Heart left ventricle (tissue), 13 donors: ENCODE measurements at regions not wholly inside any gene's neighbourhood (a gene's known extent, or its start where the extent isn't known, plus 50 kb on each side); places are given as distances from the start of the nearest gene placed in this dataset.

Experiments
- POLR2A ChIP-seq, 2 donors: fragments of 450-650 bp; IDR thresholded peaks; one replicate each; pipeline ENCODE4 v1.6.1; 2017; ENCODE audit warnings: antibody characterized with exemption in 2 of 2, mild to moderate bottlenecking in 2 of 2, moderate library complexity in 2 of 2
- TF ChIP-seq, protein P1 (sequence below), 12 donors: fragments of 200-600 bp; sonication (generic) in 4 of 12; IDR thresholded peaks; one replicate each; pipeline versions ENCODE4 v1.5.0 to v1.8.0; 2018 to 2022; ENCODE audit warnings: antibody characterized with exemption in 12 of 12, mild to moderate bottlenecking in 5 of 12
- donor health status: ischemic (EF 13 %, LVEDD 7.1; RV severe dilation, severe dysfunction).
- donor health status: DM: no; HTN: yes; CAD: no.
- donor health status: DM: no; HTN: no; CAD: no.
- donor health status: ischemic (EF 25% LVEDD 6.9; RV normal size, moderate dysfunction).
- donor health status: ischemic (EF 25% LVEDD 5.7; RV mildly dilated, moderate dysfunction).
- donor health status: ischemic (EF 35%, LVEDD 5.7; RV mildly dilated, moderate dysfunction).
- donor health status: nonischemic (EF 11% LVEDD 7.7; RV severe dilation, severe dysfunction).
- donor health status: DM: yes; HTN: yes; CAD: no.
- donor health status: PGD.
- donor health status: ischemic (EF 29% LVEDD 5.4; RV normal size, mild dysfunction).
- donor health status: nonischemic (EF 23%, LVEDD 6.1; RV moderate dilation, normal function).

DNA sequence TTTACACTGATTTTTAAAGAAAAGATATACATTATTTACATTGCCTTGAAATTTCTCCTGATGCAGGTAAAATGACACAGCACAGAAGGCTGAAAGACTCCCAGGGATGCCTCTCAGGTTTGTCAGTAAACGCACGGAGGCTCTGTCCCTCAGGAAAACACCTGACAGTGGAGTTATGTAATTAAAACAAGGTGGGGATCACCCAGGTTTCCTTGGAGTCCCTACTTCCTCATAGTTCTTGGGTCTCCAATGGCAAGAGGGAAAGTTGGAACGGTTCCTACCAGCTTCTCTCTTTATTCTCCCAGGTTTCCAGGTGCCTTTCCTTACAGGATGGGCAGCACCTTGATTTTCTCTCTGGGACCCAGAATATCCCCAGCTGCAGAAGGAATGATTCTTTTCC lies 654.8 kb downstream of the SLC4A3 start:
- TF ChIP-seq, protein P1, sequence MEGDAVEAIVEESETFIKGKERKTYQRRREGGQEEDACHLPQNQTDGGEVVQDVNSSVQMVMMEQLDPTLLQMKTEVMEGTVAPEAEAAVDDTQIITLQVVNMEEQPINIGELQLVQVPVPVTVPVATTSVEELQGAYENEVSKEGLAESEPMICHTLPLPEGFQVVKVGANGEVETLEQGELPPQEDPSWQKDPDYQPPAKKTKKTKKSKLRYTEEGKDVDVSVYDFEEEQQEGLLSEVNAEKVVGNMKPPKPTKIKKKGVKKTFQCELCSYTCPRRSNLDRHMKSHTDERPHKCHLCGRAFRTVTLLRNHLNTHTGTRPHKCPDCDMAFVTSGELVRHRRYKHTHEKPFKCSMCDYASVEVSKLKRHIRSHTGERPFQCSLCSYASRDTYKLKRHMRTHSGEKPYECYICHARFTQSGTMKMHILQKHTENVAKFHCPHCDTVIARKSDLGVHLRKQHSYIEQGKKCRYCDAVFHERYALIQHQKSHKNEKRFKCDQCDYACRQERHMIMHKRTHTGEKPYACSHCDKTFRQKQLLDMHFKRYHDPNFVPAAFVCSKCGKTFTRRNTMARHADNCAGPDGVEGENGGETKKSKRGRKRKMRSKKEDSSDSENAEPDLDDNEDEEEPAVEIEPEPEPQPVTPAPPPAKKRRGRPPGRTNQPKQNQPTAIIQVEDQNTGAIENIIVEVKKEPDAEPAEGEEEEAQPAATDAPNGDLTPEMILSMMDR (IDR thresholded peaks at IDR 0.05), result no peak
- TF ChIP-seq POLR2A (IDR thresholded peaks at IDR 0.05), result no peak
